Memory B cell (primary cell): ENCODE measurements at regions not wholly inside any gene's neighbourhood (a gene's known extent, or its start where the extent isn't known, plus 50 kb on each side); places are given as distances from the start of the nearest gene placed in this dataset.

Source experiments
- ATAC-seq: fragments of 150-1000 bp; cut with Tn5 transposase; 2 replicates; pipeline ENCODE4 v1.10.0; 2021; ENCODE audit warnings: low read depth, mild to moderate bottlenecking, moderate library complexity
- DNase-seq, 2 donors: peaks; one replicate each; pipeline ENCODE4 v3.0.0; 2022; ENCODE audit warnings: low spot score in 2 of 2
- H3K27ac Mint-ChIP-seq: one replicate; pipeline ENCODE4 v1.8.0; 2022; ENCODE audit warnings: mild to moderate bottlenecking, moderate library complexity, mixed read lengths
- H3K27me3 Mint-ChIP-seq: one replicate; pipeline ENCODE4 v1.8.0; 2022; ENCODE audit warnings: mixed read lengths
- H3K36me3 Mint-ChIP-seq: one replicate; pipeline ENCODE4 v1.8.0; 2022; ENCODE audit warnings: mild to moderate bottlenecking, mixed read lengths
- H3K4me1 Mint-ChIP-seq: one replicate; pipeline ENCODE4 v1.8.0; 2022; ENCODE audit warnings: mixed read lengths
- H3K4me3 Mint-ChIP-seq: one replicate; pipeline ENCODE4 v1.8.0; 2022; ENCODE audit warnings: mild to moderate bottlenecking, moderate library complexity, mixed read lengths
- H3K9me3 Mint-ChIP-seq: one replicate; pipeline ENCODE4 v1.8.0; 2022; ENCODE audit warnings: mixed read lengths

DNA sequence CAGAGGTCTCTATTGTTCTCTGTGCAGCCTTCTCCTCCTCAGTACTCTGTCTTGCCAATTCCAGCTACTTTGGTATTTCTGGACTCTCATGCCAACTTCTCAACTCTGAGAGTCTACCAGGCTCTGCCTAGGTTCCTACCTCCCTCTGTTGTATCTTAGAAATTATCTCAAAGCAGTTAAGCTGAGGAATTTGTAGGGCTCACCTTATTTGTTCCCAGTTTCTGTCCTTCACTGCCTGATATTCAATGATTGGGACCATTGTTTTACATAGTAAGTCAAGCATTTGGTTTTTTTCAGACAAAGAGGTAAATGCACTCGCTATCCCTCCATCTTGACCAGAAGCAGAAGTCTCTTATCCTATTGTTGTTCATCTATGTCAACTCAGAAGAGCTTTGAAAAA, 205.0 kb upstream of the PGR start:
- no peak for DNase-seq
- ATAC-seq, result no peak
- H3K4me1 Mint-ChIP-seq, result no peaks in the 10 kb centered on the region
- no peak overlapping the region for H3K4me3 Mint-ChIP-seq
- no peaks in the 10 kb centered on the region for H3K9me3 Mint-ChIP-seq
- H3K36me3 Mint-ChIP-seq, result no peaks in the 10 kb centered on the region
- H3K27me3 Mint-ChIP-seq, result peaks cover 2% of the 10 kb centered on the region
- no peak overlapping the region for H3K27ac Mint-ChIP-seq

DNA sequence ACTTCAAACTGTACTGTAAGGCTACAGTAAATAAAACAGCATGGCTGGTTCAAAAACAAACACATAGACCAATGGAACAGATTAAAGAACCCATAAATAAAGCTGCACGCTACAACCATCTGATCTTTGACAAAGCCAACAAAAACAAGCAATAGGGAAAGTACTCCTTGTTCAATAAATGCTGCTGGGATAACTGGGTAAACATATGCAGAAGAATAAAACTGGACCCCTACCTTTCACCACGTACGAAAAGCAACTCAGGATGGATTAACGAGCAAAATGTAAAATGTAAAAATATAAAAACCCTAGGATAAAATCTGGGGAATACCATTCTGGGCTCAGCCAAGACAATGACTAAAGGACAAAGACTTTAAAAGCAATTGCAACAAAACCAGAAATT, 201.8 kb upstream of the PGR start:
- peaks cover 4% of the 10 kb centered on the region for H3K27me3 Mint-ChIP-seq
- H3K36me3 Mint-ChIP-seq, result no peaks in the 10 kb centered on the region
- H3K9me3 Mint-ChIP-seq, result no peaks in the 10 kb centered on the region
- ATAC-seq (no peak), DNase-seq (no peak)
- H3K4me1 Mint-ChIP-seq, result no peaks in the 10 kb centered on the region
- no peak overlapping the region for H3K27ac Mint-ChIP-seq
- no peak overlapping the region for H3K4me3 Mint-ChIP-seq

DNA sequence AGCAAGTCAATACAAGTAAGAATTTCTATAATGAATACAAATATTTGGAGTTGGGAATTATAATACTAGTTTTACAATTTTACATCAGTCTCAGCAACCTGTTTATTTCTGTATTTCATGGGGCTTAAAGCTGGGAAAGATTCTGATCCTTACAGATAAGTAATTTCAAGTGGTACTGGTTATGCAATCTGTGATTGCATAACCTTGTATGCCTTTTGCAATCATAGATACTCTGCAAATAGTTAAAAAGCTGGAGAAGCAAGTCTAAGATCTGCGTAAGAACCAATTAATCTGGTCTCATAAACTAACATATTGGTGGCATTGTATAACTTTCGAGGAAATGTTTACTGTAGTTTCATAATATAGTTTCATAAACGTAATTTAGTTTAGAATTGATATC, 198.3 kb upstream of the PGR start:
- H3K4me3 Mint-ChIP-seq, result no peak overlapping the region
- no peak for ATAC-seq
- H3K27me3 Mint-ChIP-seq, result peaks cover 4% of the 10 kb centered on the region
- DNase-seq, result no peak
- no peaks in the 10 kb centered on the region for H3K36me3 Mint-ChIP-seq
- H3K4me1 Mint-ChIP-seq, result no peaks in the 10 kb centered on the region
- H3K27ac Mint-ChIP-seq, result no peak overlapping the region
- no peaks in the 10 kb centered on the region for H3K9me3 Mint-ChIP-seq

DNA sequence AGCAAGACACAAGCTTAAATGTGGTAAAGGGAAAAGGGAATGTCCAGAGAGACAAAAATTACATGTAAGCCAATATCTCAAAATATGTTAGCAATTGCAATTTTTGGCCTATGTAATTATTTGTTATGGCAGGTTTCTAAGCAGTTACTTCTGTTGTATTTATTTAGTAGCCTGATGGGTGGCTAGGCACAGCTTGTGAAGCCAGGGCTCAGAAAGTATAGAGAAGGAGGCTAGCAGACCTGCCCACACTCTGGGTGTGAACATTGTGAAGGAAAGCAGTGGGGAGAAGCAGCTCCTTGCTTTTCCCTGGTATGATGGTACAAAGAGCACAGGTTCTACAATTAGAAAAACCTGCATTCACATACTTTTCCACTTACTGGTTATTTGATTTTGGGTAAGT, 196.5 kb upstream of the PGR start:
- Mint-ChIP-seq H3K36me3 (no peaks in the 10 kb centered on the region), H3K9me3 (no peaks in the 10 kb centered on the region), H3K4me3 (no peak overlapping the region), H3K4me1 (no peaks in the 10 kb centered on the region), H3K27me3 (peaks cover 4% of the 10 kb centered on the region), H3K27ac (no peak overlapping the region)
- ATAC-seq (no peak), DNase-seq (no peak)

DNA sequence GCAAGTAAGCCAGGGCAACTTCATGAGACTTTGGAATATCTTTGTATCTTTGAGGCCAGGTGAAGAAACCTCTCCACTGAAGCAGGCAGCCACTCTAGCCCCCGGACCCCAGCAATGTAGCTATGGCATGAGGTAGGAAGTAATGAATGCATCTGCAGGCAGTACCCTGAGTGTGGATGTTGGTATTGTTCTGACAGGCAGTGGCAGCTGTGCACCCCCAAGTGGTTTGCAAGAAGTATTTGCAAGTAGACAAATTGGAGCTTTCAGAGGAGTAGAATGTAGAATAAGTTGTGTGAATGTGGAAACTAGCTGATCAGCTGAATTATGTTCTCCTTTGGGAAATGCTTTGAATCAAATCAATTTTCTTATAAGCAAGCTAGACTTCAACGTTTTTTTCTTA, 194.4 kb upstream of the PGR start:
- Mint-ChIP-seq H3K4me1 (no peaks in the 10 kb centered on the region), H3K27ac (no peak overlapping the region), H3K27me3 (peaks cover 1% of the 10 kb centered on the region), H3K4me3 (no peak overlapping the region), H3K36me3 (no peaks in the 10 kb centered on the region), H3K9me3 (no peaks in the 10 kb centered on the region)
- DNase-seq (no peak), ATAC-seq (no peak)

DNA sequence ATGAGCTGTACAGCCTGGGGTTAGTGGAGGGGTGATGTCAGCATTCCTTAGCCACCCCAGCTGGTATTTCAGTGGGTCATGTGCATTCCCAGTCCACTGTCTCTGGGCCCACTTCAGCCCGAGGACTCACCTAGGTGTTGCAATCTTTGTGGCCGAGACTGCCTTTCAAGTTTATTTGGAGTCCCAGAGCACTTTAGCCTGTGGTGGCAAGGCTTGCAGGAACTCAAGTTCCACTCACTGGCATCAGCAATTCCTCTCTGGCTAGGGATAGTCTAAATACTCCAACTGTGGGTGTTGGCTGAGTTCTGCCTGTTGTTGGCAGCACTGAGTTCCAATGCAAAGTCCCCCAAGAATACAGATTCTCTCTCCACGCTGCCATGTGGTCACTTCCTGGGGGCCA, 191.6 kb upstream of the PGR start:
- Mint-ChIP-seq H3K27me3 (no peaks in the 10 kb centered on the region), H3K4me3 (no peak overlapping the region), H3K27ac (no peak overlapping the region), H3K4me1 (no peaks in the 10 kb centered on the region), H3K9me3 (peaks cover 3% of the 10 kb centered on the region), H3K36me3 (no peaks in the 10 kb centered on the region)
- DNase-seq (no peak), ATAC-seq (no peak)

DNA sequence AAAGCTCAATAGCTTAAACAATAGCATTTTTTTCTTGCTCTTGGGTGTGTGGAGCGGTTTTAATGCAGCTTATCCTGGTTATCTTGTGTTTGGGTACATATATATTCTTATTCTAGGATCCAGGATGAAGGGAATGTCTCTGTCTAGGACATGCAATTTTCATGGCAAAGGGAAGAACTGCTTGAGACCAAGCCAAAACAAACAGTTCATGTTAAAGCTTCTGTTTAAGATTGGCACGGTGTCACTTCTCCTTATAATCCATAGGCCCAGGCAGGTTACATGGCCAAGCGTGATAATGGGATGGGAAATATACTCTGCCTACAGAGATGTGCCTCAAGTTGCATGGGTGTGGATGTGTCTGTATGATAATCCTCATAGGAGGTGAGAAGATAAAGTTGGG, 177.1 kb upstream of the PGR start:
- ATAC-seq (no peak), DNase-seq (no peak)
- no peak overlapping the region for H3K27ac Mint-ChIP-seq
- no peak overlapping the region for H3K4me3 Mint-ChIP-seq
- H3K36me3 Mint-ChIP-seq, result no peaks in the 10 kb centered on the region
- no peaks in the 10 kb centered on the region for H3K4me1 Mint-ChIP-seq
- peaks cover 2% of the 10 kb centered on the region for H3K27me3 Mint-ChIP-seq
- peaks cover 7% of the 10 kb centered on the region for H3K9me3 Mint-ChIP-seq

DNA sequence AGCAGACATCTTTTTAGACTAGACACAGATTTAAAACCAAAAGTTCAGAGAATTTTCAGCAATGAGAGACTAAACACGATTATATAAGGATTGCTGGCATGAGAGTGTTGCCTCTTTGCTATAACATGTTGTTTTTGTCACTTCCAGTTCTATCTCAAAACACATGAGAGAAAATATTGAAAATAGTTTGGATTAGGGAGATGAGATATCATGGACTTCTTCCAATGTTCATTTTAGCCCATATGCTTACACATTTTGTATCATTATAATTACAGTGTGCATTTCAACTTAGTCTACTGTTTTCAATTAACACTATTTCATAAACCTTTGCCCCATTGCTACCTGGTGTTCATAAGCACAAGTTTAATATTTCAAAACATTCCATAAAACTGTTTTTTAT, 175.9 kb upstream of the PGR start:
- no peak for ATAC-seq
- no peak for DNase-seq
- Mint-ChIP-seq H3K4me3 (no peak overlapping the region), H3K4me1 (no peaks in the 10 kb centered on the region), H3K36me3 (no peaks in the 10 kb centered on the region), H3K27ac (no peak overlapping the region), H3K27me3 (peaks cover 2% of the 10 kb centered on the region), H3K9me3 (peaks cover 2% of the 10 kb centered on the region)

DNA sequence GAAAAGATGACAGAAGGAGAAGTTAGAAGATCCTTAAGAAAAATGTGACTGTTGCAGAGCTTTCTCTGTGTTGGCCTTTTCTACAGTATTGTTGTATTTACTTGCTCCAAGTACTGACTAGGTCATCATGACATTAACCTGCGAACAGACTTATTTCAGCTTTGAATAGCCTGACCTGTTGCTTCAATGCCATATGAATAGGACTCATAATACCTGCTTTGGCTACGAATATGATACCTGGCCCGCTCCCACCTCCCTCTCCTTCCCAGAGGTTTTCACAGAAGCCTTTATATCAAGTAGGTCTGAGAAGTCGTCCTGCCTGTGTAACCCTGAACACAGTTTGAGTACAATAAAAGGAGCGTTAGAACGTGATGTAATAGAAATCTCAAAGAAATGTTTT, 169.6 kb upstream of the PGR start:
- no peak overlapping the region for H3K27ac Mint-ChIP-seq
- DNase-seq (no peak), ATAC-seq (no peak)
- no peak overlapping the region for H3K4me3 Mint-ChIP-seq
- H3K9me3 Mint-ChIP-seq, result peaks cover 5% of the 10 kb centered on the region
- H3K36me3 Mint-ChIP-seq, result no peaks in the 10 kb centered on the region
- H3K27me3 Mint-ChIP-seq, result peaks cover 2% of the 10 kb centered on the region
- no peaks in the 10 kb centered on the region for H3K4me1 Mint-ChIP-seq

DNA sequence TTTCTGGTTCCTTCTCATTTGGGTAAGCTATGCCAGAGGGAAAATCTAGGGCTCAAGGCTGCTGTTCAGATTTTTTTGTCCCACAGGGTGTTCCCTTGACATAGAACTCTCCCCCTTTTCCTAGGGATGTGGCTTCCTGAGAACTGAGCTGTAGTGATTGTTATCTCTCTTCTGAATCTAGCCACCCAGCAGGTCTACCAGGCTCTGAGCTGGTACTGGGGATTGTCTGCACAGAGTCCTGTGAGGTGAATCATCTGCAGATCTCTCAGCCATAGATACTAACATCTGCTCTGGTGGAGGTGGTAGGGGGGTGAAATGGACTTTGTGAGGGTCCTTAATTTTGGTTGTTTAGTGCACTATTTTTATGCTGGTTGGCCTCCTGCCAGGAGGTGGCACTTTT, 167.3 kb upstream of the PGR start:
- DNase-seq, result no peak
- no peaks in the 10 kb centered on the region for H3K36me3 Mint-ChIP-seq
- no peaks in the 10 kb centered on the region for H3K27me3 Mint-ChIP-seq
- H3K4me3 Mint-ChIP-seq, result no peak overlapping the region
- H3K9me3 Mint-ChIP-seq, result peaks cover 5% of the 10 kb centered on the region
- ATAC-seq, result no peak
- no peak overlapping the region for H3K27ac Mint-ChIP-seq
- H3K4me1 Mint-ChIP-seq, result no peaks in the 10 kb centered on the region

DNA sequence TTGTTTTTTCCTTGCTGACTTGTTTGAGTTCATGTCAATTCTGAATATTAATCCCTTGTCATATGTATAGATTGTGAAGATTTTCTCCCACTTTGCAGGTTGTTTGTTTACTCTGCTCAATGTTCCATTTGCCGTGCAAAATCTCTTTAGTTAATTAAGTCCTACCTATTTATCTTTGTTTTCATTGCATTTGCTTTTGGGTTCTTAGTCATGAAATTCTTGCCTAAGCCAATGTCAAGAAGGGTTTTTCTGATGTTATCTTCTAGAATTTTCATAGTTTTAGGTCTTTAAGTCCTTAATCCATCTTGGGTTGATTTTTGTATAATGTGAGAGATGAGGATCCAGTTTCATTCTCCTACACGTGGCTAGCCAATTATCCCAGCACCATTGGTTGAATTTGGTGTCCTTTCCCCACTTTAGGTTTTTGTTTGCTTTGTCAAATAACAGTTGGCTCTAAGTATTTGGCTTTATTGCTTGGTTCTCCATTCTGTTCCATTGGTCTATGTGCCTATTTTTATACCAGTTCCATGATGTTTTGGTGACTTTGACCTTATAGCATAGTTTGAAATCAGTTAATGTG, 163.1 kb upstream of the PGR start:
- Mint-ChIP-seq H3K27ac (no peak overlapping the region), H3K27me3 (no peaks in the 10 kb centered on the region), H3K36me3 (no peaks in the 10 kb centered on the region), H3K4me1 (no peaks in the 10 kb centered on the region), H3K4me3 (no peak overlapping the region), H3K9me3 (peaks cover 10% of the 10 kb centered on the region)
- DNase-seq, result no peak
- no peak for ATAC-seq

DNA sequence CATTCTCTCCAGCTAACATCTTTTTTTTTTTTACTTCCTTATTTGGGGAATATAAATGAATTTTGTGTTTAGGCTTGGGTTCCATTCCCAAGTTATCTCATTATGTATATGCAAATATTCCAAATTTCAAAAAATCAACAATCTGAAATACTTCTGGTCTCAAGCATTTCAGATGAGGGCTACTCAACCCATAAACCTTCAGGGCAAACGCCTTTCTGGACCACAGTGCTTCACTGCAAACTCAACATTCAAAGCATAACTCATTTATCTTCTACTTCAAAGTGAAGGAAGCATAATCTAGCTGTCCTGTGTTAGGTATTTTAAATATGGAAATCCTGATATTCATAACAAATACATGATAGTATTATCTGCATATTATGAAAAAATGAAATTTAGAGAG, 161.7 kb upstream of the PGR start:
- Mint-ChIP-seq H3K9me3 (peaks cover 8% of the 10 kb centered on the region), H3K36me3 (no peaks in the 10 kb centered on the region), H3K27me3 (no peaks in the 10 kb centered on the region), H3K4me1 (no peaks in the 10 kb centered on the region), H3K4me3 (no peak overlapping the region), H3K27ac (no peak overlapping the region)
- ATAC-seq (no peak), DNase-seq (no peak)

DNA sequence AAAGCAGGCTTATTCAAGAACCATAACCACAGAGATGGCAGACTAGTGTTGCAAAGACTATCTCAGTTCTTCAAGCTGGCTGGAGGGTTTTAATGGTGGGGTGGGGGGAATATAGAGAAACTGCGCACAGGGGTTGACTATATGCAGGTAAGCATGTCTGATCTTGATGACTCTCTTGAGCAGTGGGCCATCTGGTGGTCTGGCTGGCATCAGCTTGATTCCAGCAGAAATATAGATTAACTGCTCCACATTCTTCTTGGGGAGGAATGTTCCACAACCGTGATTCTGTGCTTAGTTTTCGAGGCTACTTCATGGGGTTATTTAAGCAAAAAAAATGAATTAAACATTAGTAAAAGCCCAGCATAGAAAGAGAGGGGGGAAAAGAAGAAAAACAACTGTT, 158.8 kb upstream of the PGR start:
- DNase-seq, result no peak
- ATAC-seq, result no peak

DNA sequence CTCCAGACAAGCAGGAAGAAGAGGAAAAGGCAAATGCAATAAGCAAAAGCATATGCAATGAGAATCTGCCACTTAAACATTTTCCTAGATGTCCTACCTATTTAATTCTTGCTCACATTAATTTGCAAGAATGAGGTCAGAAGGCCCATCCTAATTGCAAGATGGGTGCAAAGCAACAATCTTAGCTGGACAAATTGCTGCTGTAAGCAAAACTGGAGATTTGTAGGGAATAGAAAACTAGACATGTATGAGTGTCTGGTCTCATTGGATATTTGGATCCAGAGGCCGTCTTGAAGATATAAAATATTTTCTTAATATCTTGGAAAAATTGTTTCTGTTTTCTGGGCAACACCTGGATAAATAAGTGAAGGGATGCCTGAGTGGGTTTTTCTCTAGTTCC, 150.1 kb upstream of the PGR start:
- H3K27me3 Mint-ChIP-seq, result no peaks in the 10 kb centered on the region
- H3K36me3 Mint-ChIP-seq, result no peaks in the 10 kb centered on the region
- no peak overlapping the region for H3K4me3 Mint-ChIP-seq
- DNase-seq (no peak), ATAC-seq (no peak)
- no peak overlapping the region for H3K27ac Mint-ChIP-seq
- H3K4me1 Mint-ChIP-seq, result no peaks in the 10 kb centered on the region
- H3K9me3 Mint-ChIP-seq, result peaks cover 5% of the 10 kb centered on the region

More for the DNA sequence above, 158.8 kb upstream of the PGR start:
- H3K4me3 Mint-ChIP-seq, result no peak overlapping the region
- no peak overlapping the region for H3K27ac Mint-ChIP-seq
- H3K4me1 Mint-ChIP-seq, result no peaks in the 10 kb centered on the region
- H3K27me3 Mint-ChIP-seq, result no peaks in the 10 kb centered on the region
- H3K36me3 Mint-ChIP-seq, result no peaks in the 10 kb centered on the region
- H3K9me3 Mint-ChIP-seq, result peaks cover 5% of the 10 kb centered on the region

DNA sequence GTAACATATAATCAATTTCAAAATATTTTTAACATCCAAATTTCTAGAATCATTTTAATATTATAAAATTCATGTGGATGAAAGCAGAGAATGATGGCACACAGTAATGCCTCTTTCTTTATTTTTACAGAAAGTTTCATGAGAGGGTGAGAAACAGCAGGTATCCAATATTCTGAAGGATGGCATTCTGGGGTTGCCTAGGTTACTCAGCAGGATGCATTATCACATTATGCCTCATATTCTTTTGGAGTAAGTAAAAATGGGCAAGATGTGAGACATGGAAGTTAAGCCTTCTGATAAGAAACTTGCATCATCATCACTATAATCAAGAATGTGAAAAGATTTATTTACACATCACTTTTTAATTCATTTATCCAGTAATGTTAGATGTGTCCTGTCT, 148.7 kb upstream of the PGR start:
- Mint-ChIP-seq H3K36me3 (no peaks in the 10 kb centered on the region), H3K4me3 (no peak overlapping the region), H3K9me3 (peaks cover 5% of the 10 kb centered on the region), H3K27ac (no peak overlapping the region), H3K4me1 (no peaks in the 10 kb centered on the region), H3K27me3 (no peaks in the 10 kb centered on the region)
- ATAC-seq, result no peak
- no peak for DNase-seq
